Motor neuron (in vitro differentiated cells): ENCODE measurements at regions not wholly inside any gene's neighbourhood (a gene's known extent, or its start where the extent isn't known, plus 50 kb on each side); places are given as distances from the start of the nearest gene placed in this dataset.

Experiments
- ATAC-seq, 8 experiments: fragments of 200-7000 bp; cut with Tn5 transposase; replicated peaks in 6 of 8; 2 replicates each; pipeline ENCODE4 v1.8.0; 2021; ENCODE audit warnings: mild to moderate bottlenecking in 8 of 8, moderate library complexity in 8 of 8
- H3K27ac ChIP-seq, 2 donors: fragments of 250-450 bp; sonication (Bioruptor Pico); 2 replicates each; pipeline ENCODE4 v1.9.0; 2021; ENCODE audit warnings: antibody characterized with exemption in 2 of 2, mild to moderate bottlenecking in 2 of 2, moderate library complexity in 1 of 2
- H3K4me1 ChIP-seq, 2 donors: fragments of 250-450 bp; sonication (Bioruptor Pico); replicated peaks in 1 of 2; 2 replicates each; pipeline ENCODE4 v1.6.1; 2021; ENCODE audit warnings: antibody characterized with exemption in 2 of 2, mild to moderate bottlenecking in 2 of 2, moderate library complexity in 1 of 2
- H3K4me3 ChIP-seq, 5 donors: fragments of 250-450 bp; sonication (Bioruptor Pico); 2 replicates each; pipeline ENCODE4 v1.9.0; 2021; ENCODE audit warnings: antibody characterized with exemption in 5 of 5, mild to moderate bottlenecking in 5 of 5, moderate library complexity in 4 of 5
- WGBS, 10 experiments: fragments of 450-650 bp; shearing (Covaris generic); methylation state at CpG; one replicate each; pipeline ENCODE4 v1.0.0; 2022; 5-methylcytosine and 5-hydroxymethylcytosine counted together
- in situ Hi-C, 9 experiments: fragments of 400-800 bp; cut with MboI; loops; one replicate each; pipeline ENCODE4 v1.15.0; 2021; ENCODE audit warnings: low sequenced_read_pairs in 9 of 9, low pct_unique_long_range_greater_than_20kb in 2 of 9; ENCODE audit not compliant: unreplicated experiment in 9 of 9

GRCh38 chr17:54814371-54814770 lies 86.3 kb upstream of the TOM1L1 start:
- no peak overlapping the region for H3K4me3 ChIP-seq
- in situ Hi-C loops: no loop called here
- WGBS, 10 experiments: 0 to 92% (median 49%) methylated on average over 1 to 3 of the region's 3 CpGs; no CpG with 5 or more reads in 1 of the 10 experiments
- no peak for ATAC-seq
- peaks cover 0 to 12% of the 10 kb centered on the region in 2 donors for H3K4me1 ChIP-seq
- peak overlapping the region in 1 of 2 donors; percentile 54 for H3K27ac ChIP-seq

DNA sequence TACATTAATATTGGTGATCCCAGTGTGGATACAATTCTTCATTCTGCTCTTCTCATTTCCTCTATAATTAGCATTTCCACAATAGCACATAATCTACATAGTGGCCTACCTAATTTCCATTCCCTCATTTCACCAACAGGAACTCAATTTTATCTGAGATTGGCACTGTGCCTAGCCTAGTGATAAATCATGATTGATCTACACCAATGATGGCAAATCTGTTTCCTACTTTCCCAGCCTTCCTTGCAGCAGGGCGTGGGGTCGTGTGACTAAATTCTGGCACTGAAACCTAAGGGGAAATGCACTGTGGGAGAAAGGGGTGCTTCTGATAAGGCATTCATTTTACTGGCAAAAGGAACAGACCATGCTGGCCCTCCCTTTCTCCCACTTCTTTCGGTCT lies 66.6 kb upstream of the TOM1L1 start:
- in situ Hi-C loops: no loop called here
- Histone ChIP-seq H3K4me1 (no peaks in the 10 kb centered on the region), H3K4me3 (no peak overlapping the region), H3K27ac (no peak overlapping the region)
- 18 to 86% (median 61%) methylated on average over 1 to 3 of the region's 3 CpGs; no CpG with 5 or more reads in 5 of the 10 experiments for WGBS, 10 experiments
- no peak for ATAC-seq

GRCh38 chr17:54835015-54835414 lies 65.6 kb upstream of the TOM1L1 start:
- Histone ChIP-seq H3K4me3 (no peak overlapping the region), H3K4me1 (no peaks in the 10 kb centered on the region), H3K27ac (no peak overlapping the region)
- in situ Hi-C loops: no loop called here
- ATAC-seq: peak in 1 of 8 experiments; percentile 54
- 0 to 94% (median 0%) methylated on average over 1 to 2 of the region's 2 CpGs; no CpG with 5 or more reads in 3 of the 10 experiments for WGBS, 10 experiments

DNA sequence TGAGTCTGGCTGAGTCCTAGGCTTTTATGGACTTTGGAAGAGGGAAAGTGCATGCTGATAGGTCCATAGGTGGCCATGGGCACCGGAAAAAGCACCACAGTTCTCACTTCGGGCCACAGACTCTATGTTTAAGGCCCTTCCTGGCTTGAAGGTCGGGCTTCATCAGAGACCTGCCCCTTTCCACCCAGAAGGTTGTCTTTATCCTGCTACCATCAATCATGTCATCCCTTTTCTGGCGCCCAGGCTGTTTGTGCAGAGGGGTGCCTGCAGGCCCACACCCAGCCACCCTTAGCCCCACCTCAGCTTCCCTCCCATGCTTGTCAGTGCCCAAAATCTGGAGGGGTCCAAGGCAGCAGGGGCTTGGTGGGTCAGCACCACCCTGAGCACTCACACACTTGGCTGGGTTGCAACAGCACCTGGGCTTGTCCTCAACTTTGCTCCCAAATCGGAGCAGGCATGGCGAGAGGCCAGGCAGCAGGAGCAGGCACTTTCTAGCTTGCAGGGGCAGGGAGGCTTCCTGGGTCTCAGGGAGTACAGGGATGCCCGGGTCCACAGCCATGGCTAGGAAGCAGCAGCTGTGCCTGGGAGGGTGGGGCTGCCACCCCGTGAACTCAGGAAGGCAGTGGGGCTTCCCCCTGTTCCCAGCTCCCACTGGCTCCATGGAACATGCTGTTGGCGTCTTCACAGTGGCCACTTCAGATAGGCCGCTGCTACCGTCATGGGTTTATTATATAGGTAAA lies 63.8 kb upstream of the TOM1L1 start:
- in situ Hi-C loops: no loop called here
- no peaks in the 10 kb centered on the region for H3K4me1 ChIP-seq
- H3K27ac ChIP-seq: no peak overlapping the region
- ATAC-seq: no peak
- H3K4me3 ChIP-seq: no peak overlapping the region
- WGBS, 10 experiments: 0 to 100% (median 98%) methylated on average over 1 to 3 of the region's 11 CpGs; no CpG with 5 or more reads in 2 of the 10 experiments

- in situ Hi-C loops: no loop called here
- Histone ChIP-seq H3K4me1 (no peaks in the 10 kb centered on the region), H3K27ac (no peak overlapping the region), H3K4me3 (no peak overlapping the region)
- WGBS, 10 experiments: 0 to 100% (median 67%) methylated on average over 2 to 3 of the region's 3 CpGs; no CpG with 5 or more reads in 1 of the 10 experiments
- no peak for ATAC-seq
Measured at GRCh38 chr17:54838651-54839421, 61.8 kb upstream of the TOM1L1 start.

- no peak for ATAC-seq
- WGBS, 10 experiments: 43 to 100% (median 57%) methylated on average over 1 of the region's 1 CpG; no CpG with 5 or more reads in 3 of the 10 experiments
- H3K4me3 ChIP-seq: no peak overlapping the region
- in situ Hi-C loops: no loop called here
- no peaks in the 10 kb centered on the region for H3K4me1 ChIP-seq
- no peak overlapping the region for H3K27ac ChIP-seq
Measured at GRCh38 chr17:54839447-54839846, 61.2 kb upstream of the TOM1L1 start.

DNA sequence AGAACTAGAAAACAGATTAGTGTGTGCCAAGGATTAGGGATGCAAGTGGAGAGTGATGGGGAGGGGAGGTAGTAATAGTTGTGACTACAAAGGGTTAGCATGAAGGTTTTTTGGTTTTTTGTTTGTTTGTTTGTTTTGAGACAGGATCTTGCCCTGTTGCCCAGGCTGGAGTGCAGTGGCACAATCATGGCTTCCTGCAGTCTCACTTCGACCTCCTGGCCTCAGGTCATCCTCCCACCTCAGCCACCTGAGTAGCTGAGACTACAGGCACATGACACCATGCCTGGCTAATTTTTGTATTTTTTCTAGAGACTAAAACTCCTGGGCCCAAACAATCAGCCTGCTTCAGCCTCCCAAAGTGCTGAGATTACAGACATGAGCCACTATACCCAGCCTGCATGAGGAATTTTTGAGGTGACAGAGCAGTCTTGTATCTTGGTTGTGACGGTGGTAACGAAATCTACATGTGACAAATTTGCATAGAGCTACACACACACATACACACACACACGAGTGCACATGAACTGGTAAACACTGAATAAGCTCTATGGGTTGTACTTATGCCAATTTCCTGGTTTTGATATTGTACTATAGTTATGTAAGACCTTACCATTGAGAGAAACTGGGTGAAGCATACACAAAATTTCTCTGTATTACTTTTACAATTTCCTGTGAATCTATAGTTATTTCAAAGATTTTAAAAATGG lies 59.6 kb upstream of the TOM1L1 start:
- H3K4me3 ChIP-seq: no peak overlapping the region
- no peak for ATAC-seq
- H3K27ac ChIP-seq: no peak overlapping the region
- in situ Hi-C loops: no loop called here
- H3K4me1 ChIP-seq: no peaks in the 10 kb centered on the region
- WGBS, 10 experiments: 0 to 100% (median 54%) methylated on average over 1 to 4 of the region's 4 CpGs; no CpG with 5 or more reads in 2 of the 10 experiments

DNA sequence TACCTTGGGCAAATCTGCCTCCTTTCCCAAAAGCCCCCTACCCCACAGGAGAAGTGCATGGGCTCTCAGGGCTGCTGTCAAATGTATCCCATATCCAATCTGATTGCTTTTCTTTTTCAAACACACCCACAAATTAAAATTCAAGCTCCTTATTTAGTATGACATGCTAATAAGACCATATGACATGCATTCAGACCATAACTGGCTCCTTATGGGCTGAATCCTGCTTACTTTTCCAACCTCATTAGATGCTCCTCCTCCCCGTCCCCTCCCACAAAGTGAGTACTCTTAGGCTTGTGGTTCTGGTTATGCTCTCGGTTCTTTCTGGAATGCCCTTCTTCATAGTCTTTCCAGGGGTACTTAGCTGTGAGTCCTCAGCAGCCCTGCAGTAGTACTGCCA lies 59.0 kb upstream of the TOM1L1 start:
- no peak for ATAC-seq
- in situ Hi-C loops: no loop called here
- no peak overlapping the region for H3K4me3 ChIP-seq

GRCh38 chr17:54844233-54844632 lies 56.4 kb upstream of the TOM1L1 start:
- 6 to 84% (median 24%) methylated on average over 2 to 5 of the region's 5 CpGs for WGBS, 10 experiments
- no peak overlapping the region for H3K27ac ChIP-seq
- H3K4me3 ChIP-seq: no peak overlapping the region
- ATAC-seq: no peak
- H3K4me1 ChIP-seq: no peaks in the 10 kb centered on the region
- in situ Hi-C loops: no loop called here

More for the DNA sequence above, 59.0 kb upstream of the TOM1L1 start:
- H3K27ac ChIP-seq: no peak overlapping the region
- 0 to 100% (median 10%) methylated on average over 1 to 2 of the region's 2 CpGs; no CpG with 5 or more reads in 3 of the 10 experiments for WGBS, 10 experiments
- H3K4me1 ChIP-seq: no peaks in the 10 kb centered on the region

GRCh38 chr17:54848368-54848987 lies 52.2 kb upstream of the TOM1L1 start:
- 0 to 100% (median 69%) methylated on average over 1 to 2 of the region's 2 CpGs; no CpG with 5 or more reads in 1 of the 10 experiments for WGBS, 10 experiments
- H3K27ac ChIP-seq: no peak overlapping the region
- no peak overlapping the region for H3K4me3 ChIP-seq
- in situ Hi-C loops: no loop called here
- no peak for ATAC-seq
- no peaks in the 10 kb centered on the region for H3K4me1 ChIP-seq

DNA sequence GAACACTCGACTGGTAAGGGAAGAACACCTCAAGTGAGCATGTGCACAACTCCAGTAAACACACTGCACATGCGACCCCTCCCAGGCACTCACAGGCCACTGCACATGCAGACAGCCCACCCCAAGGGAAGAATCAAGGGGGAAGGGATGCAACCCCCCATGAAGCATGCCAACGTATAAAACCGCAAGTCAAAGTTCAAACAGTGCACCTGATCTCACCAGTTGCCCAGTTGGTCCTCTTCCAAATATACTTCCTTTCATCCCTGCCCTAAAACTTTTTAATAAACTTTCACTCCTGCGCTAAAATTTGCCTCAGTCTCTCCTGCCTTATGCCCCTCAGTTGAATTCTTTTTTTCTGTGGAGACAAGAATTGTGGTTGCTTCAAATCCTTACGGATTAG lies 51.0 kb upstream of the TOM1L1 start:
- ATAC-seq: no peak
- no peak overlapping the region for H3K27ac ChIP-seq
- WGBS, 10 experiments: 0 to 98% (median 56%) methylated on average over 1 to 5 of the region's 6 CpGs; no CpG with 5 or more reads in 1 of the 10 experiments
- H3K4me3 ChIP-seq: no peak overlapping the region
- no peaks in the 10 kb centered on the region for H3K4me1 ChIP-seq
- in situ Hi-C loops: no loop called here
